SW 1271 (cell line): ENCODE measurements at regions not wholly inside any gene's neighbourhood (a gene's known extent, or its start where the extent isn't known, plus 50 kb on each side); places are given as distances from the start of the nearest gene placed in this dataset.

Experiments
- DNase-seq, 2 experiments: peaks; one replicate each; lab custom pipeline; 2025; lab: John Stamatoyannopoulos, UW

DNA sequence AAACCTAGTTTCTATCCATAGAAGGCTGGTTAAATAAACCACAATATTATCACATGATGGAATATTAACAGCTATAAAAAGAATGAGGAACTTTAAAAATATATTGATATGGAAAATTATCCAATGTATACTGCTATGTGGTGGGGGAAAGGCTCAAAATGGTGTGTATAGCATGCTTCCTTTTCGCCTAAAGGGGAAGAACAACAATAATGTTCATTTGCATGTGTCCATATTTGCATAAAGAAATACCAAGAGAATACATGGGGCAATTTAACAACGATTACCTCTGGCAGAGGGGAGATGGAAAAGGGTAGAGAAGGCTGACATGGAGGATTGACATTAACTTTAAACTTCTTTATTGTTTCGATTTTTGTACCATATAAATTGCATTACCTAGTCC lies 121.3 kb upstream of the PARP11 start:
- no peak for DNase-seq

DNA sequence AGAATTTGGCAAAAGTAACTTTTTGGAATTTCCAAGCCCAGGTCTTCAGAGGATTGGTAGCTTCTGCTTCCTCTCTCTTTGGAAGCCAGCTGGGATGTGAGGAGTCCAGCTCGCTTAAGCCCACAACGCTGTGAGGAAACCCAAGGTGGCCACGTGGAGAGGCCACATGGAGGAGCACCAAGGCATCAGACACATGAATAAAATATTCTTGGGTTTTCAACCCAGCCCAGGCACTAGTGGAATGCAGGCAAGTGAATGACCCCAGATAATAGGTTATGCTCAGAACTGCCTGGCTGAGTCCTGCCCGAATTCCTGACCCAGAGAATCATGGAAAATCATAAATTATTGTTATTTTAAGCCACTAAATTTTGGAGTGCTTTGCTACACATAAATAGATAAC lies 119.7 kb upstream of the PARP11 start:
- DNase-seq = no peak

DNA sequence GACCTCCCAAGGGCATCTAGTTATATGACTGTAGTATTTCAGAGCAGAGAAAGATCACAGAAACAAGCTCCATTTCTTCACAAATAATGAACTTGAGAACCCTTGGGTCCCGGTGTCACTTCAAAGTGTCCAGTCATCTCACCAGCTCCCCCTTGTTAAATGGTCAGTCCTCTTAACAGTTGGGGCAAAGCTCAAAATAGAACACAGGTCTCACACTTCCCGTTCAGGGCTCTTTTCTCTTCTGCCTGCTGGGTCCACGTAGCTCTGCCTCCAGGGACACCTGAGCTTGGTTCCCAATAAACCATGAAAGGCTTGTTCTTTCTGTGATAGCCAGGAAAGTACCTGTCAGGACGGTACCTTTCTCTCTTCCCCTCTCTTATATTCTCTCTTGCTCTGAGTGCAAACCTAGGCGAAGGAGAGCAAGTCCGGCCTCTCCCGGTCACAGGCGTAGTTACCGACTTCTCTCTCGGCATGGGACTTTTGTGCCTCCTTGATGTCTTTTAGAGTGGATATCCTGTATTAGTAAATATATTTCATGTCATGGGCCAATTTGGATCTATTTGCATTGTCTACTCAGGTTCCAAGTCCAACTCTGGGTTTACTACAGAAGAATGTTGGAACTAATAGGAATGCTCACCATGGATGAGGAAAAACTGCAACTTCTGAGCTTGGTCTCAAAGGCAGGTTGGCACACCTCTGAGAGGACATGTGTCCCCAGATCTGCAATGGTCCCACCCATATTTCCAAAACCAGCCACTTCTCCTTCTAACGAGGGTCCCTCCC lies 118.8 kb upstream of the PARP11 start:
- DNase-seq = no peak

DNA sequence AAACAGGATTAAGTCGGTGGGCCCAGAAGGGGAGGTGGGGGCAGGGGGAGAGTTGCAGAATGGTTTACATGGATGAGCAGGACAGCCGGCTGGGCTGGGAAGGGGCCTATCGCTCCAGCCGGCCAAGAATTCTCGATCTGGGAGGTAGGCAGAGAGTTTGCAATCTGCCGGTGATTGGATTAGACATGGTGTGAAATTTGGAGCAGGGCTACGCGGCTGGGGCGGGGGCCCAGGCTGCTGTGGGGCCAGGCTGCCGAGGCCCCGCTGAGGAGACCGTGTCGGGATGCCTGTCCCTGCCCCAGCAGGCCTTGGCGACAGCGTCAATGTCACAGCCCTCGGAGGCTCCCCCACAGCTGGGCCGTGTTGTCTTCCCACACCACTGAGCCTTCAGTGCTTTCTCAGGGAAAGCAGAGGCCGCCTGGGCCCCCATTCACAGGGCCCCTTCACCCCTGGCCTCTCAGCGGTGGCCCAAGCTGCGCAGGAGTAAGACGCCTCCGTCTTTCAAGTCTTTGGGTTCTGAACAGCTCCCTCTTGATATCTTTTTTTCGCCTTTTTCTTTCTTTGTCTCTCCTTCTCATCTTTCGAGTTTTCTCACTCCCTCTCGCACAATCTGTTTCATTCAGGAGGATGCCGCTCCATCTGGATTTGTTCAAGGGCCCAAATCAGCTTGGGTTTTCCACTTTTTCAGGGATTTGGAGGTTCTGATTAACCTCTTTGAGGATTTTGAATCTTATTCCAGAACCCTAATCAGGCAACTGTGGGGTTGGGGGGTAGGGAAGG lies 117.5 kb upstream of the PARP11 start:
- DNase-seq = no peak

DNA sequence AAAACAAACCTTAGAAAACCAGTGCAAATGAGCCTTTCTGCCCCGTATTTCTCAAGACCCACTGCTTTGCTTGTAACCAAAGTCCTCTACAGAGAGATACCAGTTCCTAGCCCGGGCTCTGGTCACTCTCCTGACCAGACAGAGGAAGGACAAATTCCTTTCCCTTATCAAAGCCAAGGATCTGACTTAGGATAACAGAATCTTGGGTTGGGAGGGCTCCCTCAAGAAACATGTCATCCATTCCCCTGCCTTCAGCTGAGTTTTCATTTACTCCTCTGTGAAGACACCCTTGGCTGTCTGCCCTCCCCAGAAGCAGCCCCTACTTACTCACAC lies 116.0 kb upstream of the PARP11 start:
- DNase-seq = no peak

DNA sequence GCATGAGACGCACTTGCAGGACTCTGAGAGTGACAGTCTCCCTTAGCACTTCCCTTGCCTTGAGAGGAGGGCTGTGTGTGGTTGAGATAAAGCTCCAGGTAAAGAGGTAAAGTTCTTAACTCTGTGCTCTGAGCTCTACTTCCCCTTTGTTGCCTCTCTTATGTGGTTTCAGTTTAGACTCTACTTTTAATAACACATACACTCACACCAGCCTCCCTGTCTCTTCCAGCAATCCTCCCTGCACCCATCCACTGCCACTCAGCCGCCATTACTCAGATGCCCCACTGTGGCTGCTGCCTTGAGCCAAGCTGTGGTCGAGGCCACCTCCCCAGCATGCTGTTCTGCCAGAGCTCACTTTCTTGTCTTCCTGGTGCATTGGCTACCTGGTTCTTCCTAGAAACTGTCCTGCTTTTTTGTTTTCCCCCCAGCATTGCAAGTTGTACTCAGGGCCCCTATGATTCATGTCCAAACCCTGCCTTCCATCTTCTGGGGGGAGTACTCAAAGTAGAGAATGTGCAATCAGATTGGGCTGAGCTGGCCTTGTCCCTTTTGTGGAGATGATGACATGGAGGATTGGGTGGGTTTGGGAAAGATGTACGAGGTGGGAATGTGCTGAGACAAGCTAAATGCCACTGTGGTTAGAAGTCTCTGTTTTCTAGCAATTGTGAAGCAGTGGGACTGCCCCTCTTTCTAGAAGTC lies 115.5 kb upstream of the PARP11 start:
- DNase-seq = no peak

DNA sequence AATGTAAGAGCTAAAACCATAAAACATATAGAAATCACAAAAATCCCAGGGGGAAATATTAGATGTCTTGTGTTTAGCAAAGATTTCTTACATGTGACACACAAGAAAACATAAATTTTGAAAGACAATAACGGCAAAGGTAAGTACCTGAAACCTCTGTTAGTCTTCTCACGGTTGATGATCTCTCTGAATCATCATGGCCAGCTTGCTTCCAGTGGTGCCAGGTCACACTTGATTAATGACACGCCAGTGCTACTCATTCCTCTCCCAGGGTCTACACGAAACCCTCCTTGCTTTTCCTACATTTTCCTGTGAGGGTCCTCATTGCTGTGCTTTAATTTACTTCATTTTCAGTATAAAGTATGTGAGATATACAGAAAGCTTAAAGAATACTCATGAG lies 114.4 kb upstream of the PARP11 start:
- DNase-seq = no peak

DNA sequence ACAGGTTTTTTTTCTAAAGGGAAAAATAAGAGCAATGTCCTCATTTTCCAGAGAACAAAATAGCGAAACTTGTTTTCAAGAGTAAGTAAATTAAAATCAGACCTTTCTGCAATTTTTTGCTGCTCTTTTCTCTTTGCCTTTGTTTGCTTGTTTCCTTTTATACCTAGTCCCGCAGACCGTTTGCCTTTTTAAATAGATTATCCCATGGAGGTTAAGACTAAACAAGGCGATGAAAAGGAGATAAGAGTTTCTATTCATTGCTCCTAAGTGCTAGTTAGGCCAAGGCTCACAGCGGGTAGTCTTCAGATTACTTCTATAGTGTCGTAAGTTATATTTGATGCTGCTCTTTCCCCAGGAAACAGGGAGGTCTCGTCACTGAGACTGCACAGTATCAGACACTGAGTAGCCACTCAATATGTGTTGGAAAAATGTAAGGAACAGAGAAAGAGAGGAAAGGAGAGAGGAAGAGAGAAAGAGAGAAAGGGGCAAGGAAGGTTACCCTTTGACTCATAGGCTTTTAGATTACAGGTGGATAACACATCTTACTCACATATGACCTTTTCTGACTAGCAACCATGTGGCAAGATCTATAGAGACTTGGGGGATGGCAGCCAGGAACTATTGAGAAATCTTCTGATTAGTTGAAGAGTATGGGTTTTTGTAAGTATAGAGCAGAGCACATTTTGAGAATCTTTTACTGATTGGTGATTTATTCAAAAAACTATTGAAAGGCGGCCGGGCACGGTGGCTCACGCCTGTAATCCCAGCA lies 107.5 kb upstream of the PARP11 start:
- no peak for DNase-seq

DNA sequence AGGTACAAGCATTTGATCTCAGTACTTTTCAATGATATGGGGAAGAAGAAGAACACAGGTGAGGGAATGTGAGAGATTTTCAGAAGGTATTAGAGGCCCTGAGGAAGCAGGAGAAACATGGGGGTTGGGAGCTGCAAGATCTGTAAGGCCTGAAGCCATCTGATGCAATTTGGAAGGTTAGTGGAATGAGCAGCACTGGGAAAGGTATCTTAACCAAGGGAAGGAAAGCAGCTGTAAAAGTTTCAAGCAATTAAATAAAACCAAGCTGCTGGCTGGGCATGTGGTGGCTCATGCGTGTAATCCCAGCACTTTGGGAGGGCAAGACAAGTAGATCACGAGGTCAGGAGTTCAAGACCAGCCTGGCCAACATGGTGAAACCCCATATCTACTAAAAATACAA lies 104.4 kb upstream of the PARP11 start:
- DNase-seq = no peak

DNA sequence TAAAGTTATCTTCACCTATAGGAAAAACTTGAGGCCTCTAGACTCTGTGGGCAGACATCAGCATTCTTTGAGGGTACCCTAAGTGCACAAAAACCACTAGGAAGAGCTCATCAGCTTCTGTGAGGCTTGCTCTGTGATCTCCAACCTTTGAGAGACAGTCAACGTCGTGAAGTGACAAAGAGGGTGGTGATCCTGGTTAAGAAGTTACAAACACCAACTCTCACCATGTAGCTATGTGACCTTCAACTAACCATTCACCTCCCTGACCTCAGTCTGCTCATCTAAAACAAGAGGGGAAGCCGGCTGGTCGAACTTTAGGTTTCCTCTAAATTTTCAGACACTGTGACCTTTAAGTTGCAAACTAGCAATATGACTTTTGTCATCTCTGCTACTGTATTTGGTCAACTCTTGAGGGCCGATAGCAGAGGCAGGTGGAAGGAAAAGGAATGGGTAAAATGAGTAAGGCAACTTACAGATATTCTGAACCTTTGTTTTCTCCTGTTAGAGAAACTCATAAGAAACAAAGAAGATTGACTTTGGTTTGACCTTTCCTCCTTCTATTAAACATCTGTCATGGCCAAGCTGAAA lies 103.2 kb upstream of the PARP11 start:
- no peak for DNase-seq

DNA sequence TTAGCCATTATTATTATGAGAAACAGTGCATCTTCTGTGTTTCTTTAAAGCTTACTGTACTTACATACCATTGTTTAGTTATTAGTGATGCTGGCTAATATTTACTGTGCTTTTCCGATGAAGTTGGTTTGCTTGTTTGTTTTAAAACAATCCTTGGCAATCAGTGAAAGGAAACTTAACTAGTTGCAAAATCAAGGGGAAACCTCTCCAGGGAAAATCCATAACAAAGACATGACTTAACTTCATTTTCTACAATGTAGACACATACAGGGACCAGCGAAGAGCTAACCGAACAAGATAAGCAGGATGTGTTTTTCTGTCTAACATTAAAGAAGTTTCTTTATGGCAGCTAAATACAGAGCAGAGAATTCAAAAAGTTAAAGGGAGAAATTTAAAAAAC lies 102.5 kb upstream of the PARP11 start:
- no peak for DNase-seq

DNA sequence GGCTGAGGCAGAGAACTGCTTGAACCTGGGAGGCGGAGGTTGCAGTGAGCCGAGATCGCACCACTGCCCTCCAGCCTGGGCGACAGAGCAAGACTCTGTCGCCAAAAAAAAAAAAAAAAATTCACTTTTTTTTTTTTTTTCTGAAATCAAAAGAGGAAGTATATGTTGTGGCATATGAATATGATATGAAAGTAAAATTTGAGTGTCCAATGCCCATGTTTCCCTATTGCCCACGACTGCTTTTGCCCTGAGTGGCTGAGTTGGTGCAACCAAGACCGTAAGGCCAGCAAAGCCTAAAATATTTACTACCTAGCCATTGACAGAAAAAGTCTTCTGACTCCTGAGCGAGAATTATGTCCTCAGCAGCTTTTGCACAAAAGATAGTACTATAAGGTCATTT lies 101.7 kb upstream of the PARP11 start:
- no peak for DNase-seq

DNA sequence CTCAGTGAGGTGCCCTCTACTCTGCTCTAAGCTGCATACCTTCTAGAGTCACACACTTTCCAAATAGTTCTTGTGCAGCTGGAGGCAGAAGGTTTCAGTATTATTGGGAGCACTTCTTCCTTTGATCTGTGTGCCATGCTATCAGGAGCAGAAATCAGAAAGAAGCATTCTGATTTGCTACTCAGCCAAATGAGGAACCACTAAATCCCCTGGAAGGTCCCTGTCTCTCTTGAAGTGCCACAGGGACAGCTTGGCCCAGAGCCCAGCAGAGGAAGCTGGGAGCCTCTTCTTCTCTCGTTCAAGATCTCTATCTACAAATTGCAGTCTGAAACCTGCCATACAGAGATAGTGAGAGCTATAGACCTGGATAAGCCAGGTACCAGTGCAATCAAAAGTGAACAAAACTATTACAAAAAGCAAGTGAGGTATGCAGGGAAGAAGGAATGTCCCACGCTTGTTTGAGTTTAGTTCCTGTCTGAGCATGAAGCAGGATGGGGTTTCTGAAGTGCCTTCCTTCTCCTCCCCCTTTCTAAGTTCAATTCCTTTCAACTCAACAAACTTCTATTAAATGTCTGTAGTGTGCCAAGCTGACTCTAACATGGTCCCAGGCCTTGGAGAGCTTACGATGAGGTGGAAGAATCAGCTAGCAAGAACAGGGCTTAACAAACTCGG lies 100.9 kb upstream of the PARP11 start:
- DNase-seq = no peak

DNA sequence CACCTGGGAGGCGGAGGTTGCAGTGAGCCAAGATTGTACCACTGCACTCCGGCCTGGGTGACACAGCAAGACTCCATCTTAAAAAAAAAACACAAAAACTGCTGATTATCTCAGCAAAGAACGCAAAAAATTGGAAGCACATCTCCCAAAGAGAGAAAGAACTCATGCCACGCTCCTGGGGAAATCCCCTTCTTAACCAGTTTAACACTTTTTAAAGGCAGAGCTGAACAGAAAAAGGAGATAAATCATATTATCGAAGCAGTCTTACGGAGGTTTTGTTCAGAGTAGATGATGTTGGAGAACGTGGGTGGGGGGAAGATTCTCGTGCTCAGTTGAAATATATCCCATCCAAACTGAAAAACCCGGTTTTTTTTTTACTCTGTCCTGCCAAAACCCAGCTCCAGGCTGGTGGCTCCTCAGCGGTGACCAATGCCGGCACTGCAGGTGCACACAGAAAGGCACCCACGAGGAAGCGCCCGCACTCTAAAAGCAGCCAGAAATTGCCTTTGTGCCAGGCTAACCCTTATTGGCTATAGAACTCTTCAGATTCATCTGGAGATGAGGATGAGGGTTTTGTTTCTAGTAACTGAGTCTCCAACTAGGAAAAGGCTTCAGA lies 100.2 kb upstream of the PARP11 start:
- no peak for DNase-seq

DNA sequence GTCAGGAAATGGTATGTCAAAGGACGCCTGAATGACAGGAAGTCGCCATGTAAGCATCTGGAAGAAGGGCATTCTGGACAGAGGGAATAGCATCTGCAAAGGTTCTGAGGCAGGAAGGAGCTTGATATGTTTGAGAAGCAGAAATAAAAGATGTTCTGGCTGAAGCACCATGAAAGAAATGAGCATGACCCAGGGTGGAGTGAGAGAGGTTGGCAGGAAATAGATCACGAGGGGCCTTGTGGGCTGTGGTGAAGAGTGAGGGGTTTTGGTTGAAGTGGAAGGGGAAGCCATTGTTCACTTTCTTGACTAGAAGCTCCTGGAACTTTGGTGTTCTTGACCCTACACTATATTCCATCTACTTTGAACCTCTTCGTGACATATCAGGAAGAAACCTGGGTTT lies 99.4 kb upstream of the PARP11 start:
- no peak for DNase-seq

DNA sequence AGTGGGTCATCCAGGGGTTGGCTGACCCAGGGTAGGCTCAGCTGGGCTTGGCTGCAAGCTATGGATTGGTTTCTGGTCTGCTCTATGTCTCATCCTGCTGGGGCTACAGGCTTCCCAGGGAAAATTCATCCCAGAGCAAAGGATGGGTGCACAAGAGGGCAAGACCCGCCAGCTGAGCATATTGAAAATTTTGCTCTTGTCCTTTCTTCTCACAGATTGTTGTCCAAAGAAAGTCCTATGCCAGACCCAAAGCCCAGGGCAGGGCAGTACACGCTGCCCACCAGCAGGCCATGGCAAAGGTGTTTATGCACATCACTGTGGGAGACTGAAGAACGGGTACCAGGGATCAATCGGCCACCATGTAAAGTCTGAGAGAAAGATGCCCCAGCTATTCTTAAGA lies 95.3 kb upstream of the PARP11 start:
- DNase-seq = no peak

DNA sequence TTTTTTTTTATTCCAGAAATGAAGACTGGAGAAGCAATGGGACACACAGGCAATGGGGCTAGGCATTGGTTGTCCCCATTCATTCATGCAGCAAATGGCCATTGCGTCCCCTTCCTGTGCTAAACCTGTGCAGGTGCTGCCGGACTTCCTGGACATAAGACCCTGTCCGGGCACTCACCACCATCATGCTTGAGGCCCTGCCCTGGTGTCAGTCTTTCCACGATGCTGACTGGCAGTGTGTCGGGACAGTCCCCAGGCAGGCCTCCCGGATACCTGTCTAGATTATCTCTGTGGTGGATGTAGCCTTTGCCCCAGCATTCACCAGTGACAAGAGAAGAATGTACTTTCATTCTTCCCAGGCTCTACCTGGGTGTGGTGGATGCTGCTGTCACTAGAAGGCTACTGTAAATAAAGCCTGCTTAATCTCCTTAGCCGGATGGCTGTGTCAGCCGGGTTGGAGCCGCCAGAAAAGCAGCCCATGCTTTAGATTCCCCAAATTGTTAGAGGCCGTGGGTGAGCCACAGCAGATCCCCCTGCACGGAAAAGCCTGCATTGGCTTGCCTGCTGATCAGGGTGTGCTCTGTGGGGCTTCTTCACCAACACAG lies 94.5 kb upstream of the PARP11 start:
- DNase-seq = no peak

DNA sequence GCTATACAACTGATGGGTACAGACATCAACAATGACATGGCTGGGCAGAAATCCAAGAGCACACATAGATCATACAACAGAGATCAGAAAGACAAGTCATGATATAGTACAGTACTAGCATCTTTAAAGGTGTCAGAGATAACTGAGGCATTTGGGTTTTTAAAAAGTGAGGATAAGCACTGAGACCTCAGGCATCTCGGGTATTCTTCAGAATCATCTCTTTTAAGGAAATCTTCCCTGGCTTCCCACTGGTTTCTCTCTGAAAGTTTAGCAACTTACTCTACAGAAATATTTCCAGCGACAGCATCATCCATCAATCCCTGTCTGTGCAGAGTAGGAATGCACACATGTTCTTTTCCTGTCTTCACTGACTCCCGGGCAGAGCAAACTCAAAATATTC lies 93.2 kb upstream of the PARP11 start:
- DNase-seq = no peak

DNA sequence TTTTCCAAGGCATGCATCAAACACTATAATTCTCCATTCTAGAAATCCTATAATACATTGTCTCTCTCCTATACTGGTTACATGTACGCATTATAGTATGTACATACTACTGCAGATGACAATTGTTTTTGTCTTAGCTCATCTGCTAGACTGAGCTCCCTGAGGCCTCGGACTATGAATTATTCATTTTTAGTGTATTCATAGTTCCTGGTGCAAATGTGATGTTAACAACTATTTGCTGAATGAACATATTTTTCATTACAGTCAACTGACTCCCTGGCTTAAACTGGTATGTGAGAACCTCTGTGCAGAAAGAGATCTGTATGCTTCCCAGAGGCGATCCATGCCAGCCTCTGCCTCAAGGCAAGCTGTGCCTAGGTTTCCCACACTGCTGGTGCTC lies 91.8 kb upstream of the PARP11 start:
- no peak for DNase-seq

DNA sequence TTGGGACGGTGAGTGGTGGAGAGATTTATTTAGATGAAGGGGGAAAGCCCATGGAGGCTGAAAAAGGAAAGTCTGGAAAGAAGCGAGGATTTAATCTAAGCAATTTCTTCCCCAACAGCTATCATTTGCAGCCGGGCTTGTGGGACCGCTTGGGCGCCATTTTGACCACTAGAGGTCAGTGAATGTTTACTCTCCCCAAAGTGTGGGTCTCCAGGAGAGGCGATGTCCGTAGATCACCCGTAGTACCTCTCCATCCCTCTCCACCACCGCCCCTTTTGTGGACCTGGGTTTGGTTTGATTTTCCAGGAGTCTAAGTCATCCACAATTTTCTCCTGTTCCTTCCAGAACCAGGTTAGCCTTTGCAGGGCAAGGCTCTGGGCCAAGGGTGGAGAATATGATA lies 91.2 kb upstream of the PARP11 start:
- no peak for DNase-seq
